GM23338 (cell line): ENCODE measurements at regions not wholly inside any gene's neighbourhood (a gene's known extent, or its start where the extent isn't known, plus 50 kb on each side); places are given as distances from the start of the nearest gene placed in this dataset.
A peak's percentile ranks its signal among the peaks of the same experiment; 100 is the strongest.

Experiments used
- ATAC-seq: fragments of 200-7000 bp; cut with Tn5 transposase; 3 replicates; pipeline ENCODE4 v1.9.1; 2020
- DNase-seq: peaks from one replicate; pipeline ENCODE4 v3.0.0-alpha.2; 2015; ENCODE audit warnings: low spot score
- H2AFZ ChIP-seq: fragments of 200-600 bp; sonication (generic); 2 replicates; pipeline ENCODE4 v1.8.0; 2016; ENCODE audit warnings: antibody characterized with exemption, mild to moderate bottlenecking, moderate library complexity
- H3F3A ChIP-seq: fragments of 200-600 bp; sonication (generic); replicated peaks from 2 replicates; pipeline ENCODE4 v1.8.0; 2017; ENCODE audit warnings: antibody characterized with exemption, mixed run types, low read depth
- H3K27ac ChIP-seq: fragments of 200-600 bp; sonication (generic); 2 replicates; pipeline ENCODE4 v1.6.1; 2016; ENCODE audit warnings: low read depth
- H3K27me3 ChIP-seq: fragments of 200-600 bp; sonication (generic); 2 replicates; pipeline ENCODE4 v1.8.0; 2016; ENCODE audit warnings: mild to moderate bottlenecking, mixed run types, moderate library complexity; ENCODE audit not compliant: insufficient read depth
- H3K36me3 ChIP-seq: fragments of 200-600 bp; sonication (generic); 2 replicates; pipeline ENCODE4 v1.8.0; 2016; ENCODE audit warnings: mild to moderate bottlenecking; ENCODE audit not compliant: insufficient read depth
- H3K4me1 ChIP-seq: fragments of 200-600 bp; sonication (generic); 2 replicates; pipeline ENCODE4 v1.8.0; 2016; ENCODE audit warnings: mild to moderate bottlenecking, moderate library complexity; ENCODE audit not compliant: insufficient read depth
- H3K4me2 ChIP-seq: fragments of 200-600 bp; sonication (generic); 2 replicates; pipeline ENCODE4 v1.7.1; 2017; ENCODE audit warnings: mixed run types
- H3K4me3 ChIP-seq: fragments of 200-600 bp; sonication (generic); 2 replicates; pipeline ENCODE4 v1.6.1; 2016; ENCODE audit warnings: mixed run types
- H3K79me2 ChIP-seq: fragments of 200-600 bp; sonication (generic); replicated peaks from 2 replicates; pipeline ENCODE4 v1.8.0; 2017; ENCODE audit warnings: mild to moderate bottlenecking; ENCODE audit not compliant: insufficient read depth
- H3K9me2 ChIP-seq: fragments of 200-600 bp; sonication (generic); 2 replicates; pipeline ENCODE4 v1.8.0; 2017; ENCODE audit not compliant: insufficient read depth
- H4K20me1 ChIP-seq: fragments of 200-600 bp; sonication (generic); replicated peaks from 2 replicates; pipeline ENCODE4 v1.8.0; 2017; ENCODE audit warnings: mild to moderate bottlenecking; ENCODE audit not compliant: insufficient read depth
- H3K27ac Mint-ChIP-seq: 2 replicates; pipeline ENCODE4 v1.8.0; 2020; ENCODE audit warnings: inconsistent platforms, mild to moderate bottlenecking, moderate library complexity, mixed read lengths
- H3K27me3 Mint-ChIP-seq: 3 replicates; pipeline ENCODE4 v1.8.0; 2022; ENCODE audit warnings: low read depth, mild to moderate bottlenecking, moderate library complexity, mixed read lengths, inconsistent platforms; ENCODE audit not compliant: insufficient read depth, poor library complexity
- H3K36me3 Mint-ChIP-seq: 3 replicates; pipeline ENCODE4 v1.8.0; 2021; ENCODE audit warnings: low read depth, mild to moderate bottlenecking, inconsistent platforms, moderate library complexity, mixed read lengths
- H3K4me1 Mint-ChIP-seq: 3 replicates; pipeline ENCODE4 v1.8.0; 2020; ENCODE audit warnings: mild to moderate bottlenecking, inconsistent platforms, mixed read lengths
- H3K4me3 Mint-ChIP-seq: 3 replicates; pipeline ENCODE4 v1.8.0; 2021; ENCODE audit warnings: moderate library complexity, mild to moderate bottlenecking, inconsistent platforms, mixed read lengths
- H3K9me3 Mint-ChIP-seq: 3 replicates; pipeline ENCODE4 v1.8.0; 2020; ENCODE audit warnings: moderate library complexity, mild to moderate bottlenecking, inconsistent platforms, mixed read lengths
- CTCF ChIP-seq, 2 experiments: fragments of 200-600 bp in 1 of 2; sonication (generic) in 1 of 2; conservative IDR thresholded peaks; 2 replicates each; pipeline versions ENCODE4 v1.5.1 to v1.6.1; 2016 to 2017; ENCODE audit warnings: antibody characterized with exemption in 2 of 2, low read depth in 2 of 2, mild to moderate bottlenecking in 2 of 2, moderate library complexity in 1 of 2
- ETS1 ChIP-seq: IDR thresholded peaks from 2 replicates; pipeline ENCODE4 v1.6.1; 2016; ENCODE audit warnings: antibody characterized with exemption
- EZH2 ChIP-seq: fragments of 200-600 bp; sonication (generic); IDR thresholded peaks from one replicate; pipeline ENCODE4 v1.8.0; 2017; ENCODE audit warnings: antibody characterized with exemption, mild to moderate bottlenecking, low read depth; ENCODE audit not compliant: unreplicated experiment
- NANOG ChIP-seq: IDR thresholded peaks from 2 replicates; pipeline ENCODE4 v1.6.1; 2016; ENCODE audit warnings: antibody characterized with exemption, borderline replicate concordance
- ZNF331 ChIP-seq: fragments of 250-450 bp; sonication (Bioruptor Pico); IDR thresholded peaks from 2 replicates; pipeline ENCODE4 v1.5.0; 2020; ENCODE audit warnings: low read depth, mild to moderate bottlenecking, moderate library complexity
- TF ChIP-seq, protein P1 (sequence below): IDR thresholded peaks from one replicate; pipeline ENCODE4 v1.6.1; 2018; ENCODE audit warnings: antibody characterized with exemption; ENCODE audit not compliant: unreplicated experiment

DNA sequence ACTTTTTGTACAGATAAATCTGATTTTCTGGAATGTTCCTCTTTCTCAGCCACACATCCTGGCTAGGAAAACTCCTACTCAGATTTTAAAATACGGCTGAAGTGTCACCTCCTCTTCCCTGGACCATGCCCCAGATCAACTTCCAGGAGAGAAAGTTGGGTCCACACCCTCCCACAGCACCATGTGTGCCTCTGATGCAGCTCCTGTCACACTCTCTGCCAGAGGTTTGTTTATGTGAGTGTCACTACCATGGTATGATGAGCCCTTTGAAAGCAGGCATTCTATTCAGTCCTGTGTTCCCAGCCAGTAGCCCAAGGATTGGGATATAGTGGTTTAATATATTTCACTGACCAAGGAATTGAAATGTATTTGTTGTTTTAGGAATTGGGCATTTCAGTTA, 287.2 kb upstream of the ATP2B1 start:
- Mint-ChIP-seq H3K27me3 (peaks cover 2% of the 10 kb centered on the region), H3K9me3 (no peaks in the 10 kb centered on the region), H3K4me1 (peaks cover 11% of the 10 kb centered on the region; the same call in 2 of the 3 replicates), H3K36me3 (no peaks in the 10 kb centered on the region), H3K4me3 (no peak overlapping the region), H3K27ac (no peak overlapping the region)
- Histone ChIP-seq H3K36me3 (no peaks in the 10 kb centered on the region), H3K4me3 (no peak overlapping the region), H3K27ac (no peak overlapping the region), H3K27me3 (no peaks in the 10 kb centered on the region), H3K4me2 (no peak overlapping the region), H3K79me2 (no peaks in the 10 kb centered on the region), H3K4me1 (peaks cover 9% of the 10 kb centered on the region; the same call in 1 of the 2 replicates), H4K20me1 (no peaks in the 10 kb centered on the region), H3K9me2 (no peaks in the 10 kb centered on the region), H3F3A (no peaks in the 10 kb centered on the region), H2AFZ (no peak overlapping the region)
- no peak for DNase-seq
- no peak for TF ChIP-seq CTCF (conservative IDR thresholded peaks at IDR 0.05; ENCODE audit: low read depth in 2 of 2)
- no peak for TF ChIP-seq EZH2
- no peak for TF ChIP-seq ETS1
- TF ChIP-seq NANOG: no peak
- ATAC-seq: no peak

DNA sequence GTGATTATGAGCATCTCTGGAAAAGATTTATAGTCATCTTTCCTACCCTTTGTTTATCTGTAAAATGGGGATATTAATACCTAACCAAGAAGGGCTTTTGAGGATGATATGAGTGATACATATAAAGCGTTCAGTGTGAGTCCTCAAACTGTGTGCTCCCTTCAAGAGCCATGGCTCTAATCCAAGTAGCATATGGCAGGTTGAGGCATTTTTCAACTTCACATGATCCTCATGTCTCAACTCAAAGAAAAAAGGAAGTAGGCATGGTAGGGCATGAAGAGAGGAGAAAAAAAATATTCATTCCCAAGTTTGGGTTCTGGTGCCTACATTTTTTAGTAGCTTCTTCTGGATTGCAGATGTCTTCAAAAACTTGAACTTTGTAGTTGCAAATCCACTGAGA, 286.3 kb upstream of the ATP2B1 start:
- H3K4me3 ChIP-seq: no peak overlapping the region

More for the DNA sequence above, 286.3 kb upstream of the ATP2B1 start:
- Histone ChIP-seq H3K4me2 (no peak overlapping the region), H4K20me1 (no peaks in the 10 kb centered on the region), H3K79me2 (no peaks in the 10 kb centered on the region), H3K9me2 (0 out of 2 replicates have a peak, but pooled peaks cover 2% of the 10 kb centered on the region), H3K27me3 (no peaks in the 10 kb centered on the region), H3K36me3 (no peaks in the 10 kb centered on the region), H2AFZ (peak overlapping the region; percentile 8; the same call in 1 of the 2 replicates), H3K27ac (no peak overlapping the region), H3F3A (no peaks in the 10 kb centered on the region), H3K4me1 (peaks cover 9% of the 10 kb centered on the region; the same call in 1 of the 2 replicates)
- H3K9me3 Mint-ChIP-seq: no peaks in the 10 kb centered on the region
- no peaks in the 10 kb centered on the region for H3K36me3 Mint-ChIP-seq
- H3K4me1 Mint-ChIP-seq: peaks cover 11% of the 10 kb centered on the region; the same call in 2 of the 3 replicates
- H3K4me3 Mint-ChIP-seq: no peak overlapping the region
- DNase-seq (no peak), ATAC-seq (no peak)
- no peak overlapping the region for H3K27ac Mint-ChIP-seq
- TF ChIP-seq EZH2 (no peak), ZNF331 (CRISPR knock-in tag) (no peak)
- TF ChIP-seq, protein P1, sequence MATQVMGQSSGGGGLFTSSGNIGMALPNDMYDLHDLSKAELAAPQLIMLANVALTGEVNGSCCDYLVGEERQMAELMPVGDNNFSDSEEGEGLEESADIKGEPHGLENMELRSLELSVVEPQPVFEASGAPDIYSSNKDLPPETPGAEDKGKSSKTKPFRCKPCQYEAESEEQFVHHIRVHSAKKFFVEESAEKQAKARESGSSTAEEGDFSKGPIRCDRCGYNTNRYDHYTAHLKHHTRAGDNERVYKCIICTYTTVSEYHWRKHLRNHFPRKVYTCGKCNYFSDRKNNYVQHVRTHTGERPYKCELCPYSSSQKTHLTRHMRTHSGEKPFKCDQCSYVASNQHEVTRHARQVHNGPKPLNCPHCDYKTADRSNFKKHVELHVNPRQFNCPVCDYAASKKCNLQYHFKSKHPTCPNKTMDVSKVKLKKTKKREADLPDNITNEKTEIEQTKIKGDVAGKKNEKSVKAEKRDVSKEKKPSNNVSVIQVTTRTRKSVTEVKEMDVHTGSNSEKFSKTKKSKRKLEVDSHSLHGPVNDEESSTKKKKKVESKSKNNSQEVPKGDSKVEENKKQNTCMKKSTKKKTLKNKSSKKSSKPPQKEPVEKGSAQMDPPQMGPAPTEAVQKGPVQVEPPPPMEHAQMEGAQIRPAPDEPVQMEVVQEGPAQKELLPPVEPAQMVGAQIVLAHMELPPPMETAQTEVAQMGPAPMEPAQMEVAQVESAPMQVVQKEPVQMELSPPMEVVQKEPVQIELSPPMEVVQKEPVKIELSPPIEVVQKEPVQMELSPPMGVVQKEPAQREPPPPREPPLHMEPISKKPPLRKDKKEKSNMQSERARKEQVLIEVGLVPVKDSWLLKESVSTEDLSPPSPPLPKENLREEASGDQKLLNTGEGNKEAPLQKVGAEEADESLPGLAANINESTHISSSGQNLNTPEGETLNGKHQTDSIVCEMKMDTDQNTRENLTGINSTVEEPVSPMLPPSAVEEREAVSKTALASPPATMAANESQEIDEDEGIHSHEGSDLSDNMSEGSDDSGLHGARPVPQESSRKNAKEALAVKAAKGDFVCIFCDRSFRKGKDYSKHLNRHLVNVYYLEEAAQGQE: no peak
- peaks cover 2% of the 10 kb centered on the region for H3K27me3 Mint-ChIP-seq
